Glutamatergic neuron (in vitro differentiated cells): ENCODE measurements at regions not wholly inside any gene's neighbourhood (a gene's known extent, or its start where the extent isn't known, plus 50 kb on each side); places are given as distances from the start of the nearest gene placed in this dataset.

Source experiments
- DNase-seq: peaks from one replicate; pipeline ENCODE4 v3.0.0; 2022
- H3K27ac Mint-ChIP-seq: one replicate; pipeline ENCODE4 v1.8.0; 2020; ENCODE audit warnings: mild to moderate bottlenecking, mixed read lengths, inconsistent platforms; ENCODE audit not compliant: unreplicated experiment
- H3K27me3 Mint-ChIP-seq: one replicate; pipeline ENCODE4 v1.8.0; 2020; ENCODE audit warnings: mild to moderate bottlenecking, moderate library complexity, mixed read lengths, inconsistent platforms; ENCODE audit not compliant: unreplicated experiment
- H3K36me3 Mint-ChIP-seq: one replicate; pipeline ENCODE4 v1.8.0; 2020; ENCODE audit warnings: mild to moderate bottlenecking, mixed read lengths, inconsistent platforms; ENCODE audit not compliant: unreplicated experiment
- H3K4me1 Mint-ChIP-seq: one replicate; pipeline ENCODE4 v1.8.0; 2020; ENCODE audit warnings: mild to moderate bottlenecking, low read depth, mixed read lengths, inconsistent platforms; ENCODE audit not compliant: unreplicated experiment
- H3K4me3 Mint-ChIP-seq: one replicate; pipeline ENCODE4 v1.8.0; 2020; ENCODE audit warnings: mild to moderate bottlenecking, mixed read lengths, inconsistent platforms; ENCODE audit not compliant: unreplicated experiment
- H3K9me3 Mint-ChIP-seq: one replicate; pipeline ENCODE4 v1.8.0; 2020; ENCODE audit warnings: mild to moderate bottlenecking, moderate library complexity, mixed read lengths, inconsistent platforms; ENCODE audit not compliant: unreplicated experiment
- CTCF ChIP-seq: fragments of 200-600 bp; sonication (generic); IDR thresholded peaks from one replicate; pipeline ENCODE4 v1.5.0; 2021; ENCODE audit not compliant: partially characterized antibody, unreplicated experiment

GRCh38 chr13:48181482-48182145, 51.4 kb upstream of the ITM2B start:
- no peak overlapping the region for H3K4me3 Mint-ChIP-seq
- no peak overlapping the region for H3K27ac Mint-ChIP-seq
- no peak for DNase-seq
- H3K36me3 Mint-ChIP-seq: no peaks in the 10 kb centered on the region
- peaks cover 1% of the 10 kb centered on the region for H3K9me3 Mint-ChIP-seq
- H3K4me1 Mint-ChIP-seq: peaks cover 14% of the 10 kb centered on the region
- H3K27me3 Mint-ChIP-seq: peaks cover 2% of the 10 kb centered on the region
- no peak for TF ChIP-seq CTCF

GRCh38 chr13:48178126-48178525, 54.9 kb upstream of the ITM2B start:
- Mint-ChIP-seq H3K27me3 (no peaks in the 10 kb centered on the region), H3K36me3 (no peaks in the 10 kb centered on the region), H3K4me3 (no peak overlapping the region), H3K27ac (no peak overlapping the region), H3K4me1 (peaks cover 12% of the 10 kb centered on the region), H3K9me3 (peaks cover 1% of the 10 kb centered on the region)
- no peak for TF ChIP-seq CTCF
- no peak for DNase-seq

- H3K4me1 Mint-ChIP-seq: peaks cover 12% of the 10 kb centered on the region
- no peaks in the 10 kb centered on the region for H3K36me3 Mint-ChIP-seq
- TF ChIP-seq CTCF: no peak
- H3K27me3 Mint-ChIP-seq: no peaks in the 10 kb centered on the region
- H3K27ac Mint-ChIP-seq: no peak overlapping the region
- H3K9me3 Mint-ChIP-seq: peaks cover 4% of the 10 kb centered on the region
- no peak for DNase-seq
- no peak overlapping the region for H3K4me3 Mint-ChIP-seq
Measured at GRCh38 chr13:48176781-48177180, 56.2 kb upstream of the ITM2B start.

- no peaks in the 10 kb centered on the region for H3K27me3 Mint-ChIP-seq
- peaks cover 4% of the 10 kb centered on the region for H3K9me3 Mint-ChIP-seq
- H3K27ac Mint-ChIP-seq: no peak overlapping the region
- DNase-seq: no peak
- no peak for TF ChIP-seq CTCF
- H3K36me3 Mint-ChIP-seq: no peaks in the 10 kb centered on the region
- H3K4me3 Mint-ChIP-seq: no peak overlapping the region
- H3K4me1 Mint-ChIP-seq: peaks cover 12% of the 10 kb centered on the region
Measured at GRCh38 chr13:48175185-48175584, 57.8 kb upstream of the ITM2B start.

- no peaks in the 10 kb centered on the region for H3K36me3 Mint-ChIP-seq
- no peak for TF ChIP-seq CTCF
- H3K4me1 Mint-ChIP-seq: no peaks in the 10 kb centered on the region
- peaks cover 2% of the 10 kb centered on the region for H3K27me3 Mint-ChIP-seq
- no peak overlapping the region for H3K27ac Mint-ChIP-seq
- H3K9me3 Mint-ChIP-seq: peaks cover 2% of the 10 kb centered on the region
- no peak overlapping the region for H3K4me3 Mint-ChIP-seq
- no peak for DNase-seq
Measured at GRCh38 chr13:48167866-48168265, 65.1 kb upstream of the ITM2B start.
